K562 (cell line): ENCODE measurements at regions not wholly inside any gene's neighbourhood (a gene's known extent, or its start where the extent isn't known, plus 50 kb on each side); places are given as distances from the start of the nearest gene placed in this dataset.

Experiments used
- ARID2 ChIP-seq: fragments of 450-650 bp; IDR thresholded peaks from 2 replicates; pipeline ENCODE4 v1.6.1; 2017; ENCODE audit warnings: antibody characterized with exemption, mild to moderate bottlenecking
- ATF4 ChIP-seq: fragments of 450-650 bp; formaldehyde crosslinking; IDR thresholded peaks from 2 replicates; pipeline ENCODE4 v1.4.0; 2022; ENCODE audit warnings: mild to moderate bottlenecking, moderate library complexity
- ATF7 ChIP-seq: fragments of 450-650 bp; IDR thresholded peaks from 2 replicates; pipeline ENCODE4 v1.7.1; 2014; ENCODE audit warnings: mild to moderate bottlenecking, moderate library complexity
- BHLHE40 ChIP-seq: IDR thresholded peaks from 2 replicates; pipeline ENCODE4 v1.6.1; 2011; ENCODE audit warnings: low read length, improper control_type of control experiment
- DMBX1 ChIP-seq: fragments of 250-450 bp; sonication (Bioruptor Pico); IDR thresholded peaks from 2 replicates; pipeline ENCODE4 v1.8.0; 2022; ENCODE audit warnings: inconsistent platforms, mild to moderate bottlenecking, moderate library complexity, borderline replicate concordance
- DPF2 ChIP-seq: fragments of 450-650 bp; IDR thresholded peaks from 2 replicates; pipeline ENCODE4 v1.6.1; 2016
- EP300 ChIP-seq: IDR thresholded peaks from 2 replicates; pipeline ENCODE4 v1.6.1; 2012; ENCODE audit warnings: low read length, improper control_type of control experiment
- ESRRA ChIP-seq: fragments of 450-650 bp; IDR thresholded peaks from 2 replicates; pipeline ENCODE4 v1.6.1; 2014; ENCODE audit warnings: low read depth, mild to moderate bottlenecking, moderate library complexity, borderline replicate concordance
- GTF2E2 ChIP-seq: fragments of 200-800 bp; sonication (Bioruptor generic); IDR thresholded peaks from 2 replicates; pipeline ENCODE4 v1.6.1; 2016; ENCODE audit warnings: missing genetic modification characterization, missing compliant biosample characterization
- ILF3 ChIP-seq: fragments of 450-650 bp; IDR thresholded peaks from 2 replicates; pipeline ENCODE4 v1.6.1; 2018; ENCODE audit warnings: antibody characterized with exemption, mild to moderate bottlenecking, moderate library complexity, borderline replicate concordance
- JUNB ChIP-seq: fragments of 450-650 bp; formaldehyde crosslinking; conservative IDR thresholded peaks from 2 replicates; pipeline ENCODE4 v1.4.0; 2020; ENCODE audit warnings: mild to moderate bottlenecking
- MAZ ChIP-seq, 2 experiments: fragments of 450-650 bp in 1 of 2; sonication (generic) in 1 of 2; formaldehyde crosslinking; IDR thresholded peaks in 1 of 2; conservative IDR thresholded peaks in 1 of 2; 2 replicates each; pipeline versions ENCODE4 v1.4.0 to v1.5.0; 2020; ENCODE audit warnings: mild to moderate bottlenecking in 1 of 2, missing genetic modification reagents in 1 of 2
- MECOM ChIP-seq: fragments of 250-450 bp; sonication (Bioruptor Pico); IDR thresholded peaks from 2 replicates; pipeline ENCODE4 v1.8.0; 2022; ENCODE audit warnings: inconsistent platforms
- MTA3 ChIP-seq: fragments of 450-650 bp; formaldehyde crosslinking; IDR thresholded peaks from 2 replicates; pipeline ENCODE4 v1.6.1; 2017; ENCODE audit warnings: mild to moderate bottlenecking, borderline replicate concordance
- NBN ChIP-seq: fragments of 450-650 bp; IDR thresholded peaks from 2 replicates; pipeline ENCODE4 v1.6.1; 2016; ENCODE audit warnings: low read depth, mild to moderate bottlenecking
- PTBP1 ChIP-seq: fragments of 200-400 bp; formaldehyde crosslinking; IDR thresholded peaks from 2 replicates; pipeline ENCODE4 v1.6.1; 2017; ENCODE audit warnings: low read depth, low read length
- SMAD4 ChIP-seq: fragments of 250-450 bp; sonication (Bioruptor Pico); conservative IDR thresholded peaks from 2 replicates; pipeline ENCODE4 v1.8.0; 2021; ENCODE audit warnings: inconsistent platforms, mild to moderate bottlenecking, moderate library complexity
- TAL1 ChIP-seq: fragments of 450-650 bp; IDR thresholded peaks from 2 replicates; pipeline ENCODE4 v1.6.1; 2016; ENCODE audit warnings: mild to moderate bottlenecking
- TBL1XR1 ChIP-seq, 2 experiments: IDR thresholded peaks; 2 replicates each; pipeline ENCODE4 v1.6.1; 2012; ENCODE audit warnings: improper control_type of control experiment in 2 of 2, low read length in 2 of 2, mild to moderate bottlenecking in 1 of 2
- TFAP4 ChIP-seq: sonication (generic); formaldehyde crosslinking; IDR thresholded peaks from 2 replicates; pipeline ENCODE4 v1.8.0; 2022; ENCODE audit warnings: missing genetic modification reagents, mild to moderate bottlenecking, moderate library complexity, borderline replicate concordance
- TF ChIP-seq, protein P1 (sequence below): fragments of 250-450 bp; sonication (Bioruptor Pico); IDR thresholded peaks from 2 replicates; pipeline ENCODE4 v1.5.0; 2020; ENCODE audit warnings: mild to moderate bottlenecking, borderline replicate concordance
- TF ChIP-seq, protein P2 (sequence below): sonication (generic); formaldehyde crosslinking; IDR thresholded peaks from 2 replicates; pipeline ENCODE4 v1.8.0; 2022; ENCODE audit warnings: missing genetic modification reagents, mild to moderate bottlenecking, borderline replicate concordance
- TF ChIP-seq, protein P3 (sequence below): fragments of 250-450 bp; sonication (Bioruptor Pico); IDR thresholded peaks from 2 replicates; pipeline ENCODE4 v1.4.0; 2020; ENCODE audit warnings: mild to moderate bottlenecking

- TF ChIP-seq, protein P1, sequence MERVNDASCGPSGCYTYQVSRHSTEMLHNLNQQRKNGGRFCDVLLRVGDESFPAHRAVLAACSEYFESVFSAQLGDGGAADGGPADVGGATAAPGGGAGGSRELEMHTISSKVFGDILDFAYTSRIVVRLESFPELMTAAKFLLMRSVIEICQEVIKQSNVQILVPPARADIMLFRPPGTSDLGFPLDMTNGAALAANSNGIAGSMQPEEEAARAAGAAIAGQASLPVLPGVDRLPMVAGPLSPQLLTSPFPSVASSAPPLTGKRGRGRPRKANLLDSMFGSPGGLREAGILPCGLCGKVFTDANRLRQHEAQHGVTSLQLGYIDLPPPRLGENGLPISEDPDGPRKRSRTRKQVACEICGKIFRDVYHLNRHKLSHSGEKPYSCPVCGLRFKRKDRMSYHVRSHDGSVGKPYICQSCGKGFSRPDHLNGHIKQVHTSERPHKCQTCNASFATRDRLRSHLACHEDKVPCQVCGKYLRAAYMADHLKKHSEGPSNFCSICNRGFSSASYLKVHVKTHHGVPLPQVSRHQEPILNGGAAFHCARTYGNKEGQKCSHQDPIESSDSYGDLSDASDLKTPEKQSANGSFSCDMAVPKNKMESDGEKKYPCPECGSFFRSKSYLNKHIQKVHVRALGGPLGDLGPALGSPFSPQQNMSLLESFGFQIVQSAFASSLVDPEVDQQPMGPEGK (CRISPR knock-in tag): 0 out of 2 replicates have a peak, but pooled peaks have one; percentile 36
- 0 out of 2 replicates have a peak, but pooled peaks have one; percentile 4 for TF ChIP-seq ATF4 (CRISPR knock-in tag)
- no peak for TF ChIP-seq TFAP4
- TF ChIP-seq ARID2: no peak
- TF ChIP-seq PTBP1: no peak
- peak; percentile 31; the same call in 1 of the 2 replicates for TF ChIP-seq MTA3
- TF ChIP-seq NBN: no peak
- TF ChIP-seq, protein P2, sequence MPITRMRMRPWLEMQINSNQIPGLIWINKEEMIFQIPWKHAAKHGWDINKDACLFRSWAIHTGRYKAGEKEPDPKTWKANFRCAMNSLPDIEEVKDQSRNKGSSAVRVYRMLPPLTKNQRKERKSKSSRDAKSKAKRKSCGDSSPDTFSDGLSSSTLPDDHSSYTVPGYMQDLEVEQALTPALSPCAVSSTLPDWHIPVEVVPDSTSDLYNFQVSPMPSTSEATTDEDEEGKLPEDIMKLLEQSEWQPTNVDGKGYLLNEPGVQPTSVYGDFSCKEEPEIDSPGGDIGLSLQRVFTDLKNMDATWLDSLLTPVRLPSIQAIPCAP (CRISPR knock-in tag): no peak
- no peak for TF ChIP-seq ILF3
- TF ChIP-seq ATF7: peak; percentile 11
- 0 out of 2 replicates have a peak, but pooled peaks have one; percentile 42 for TF ChIP-seq BHLHE40
- TF ChIP-seq, protein P3, sequence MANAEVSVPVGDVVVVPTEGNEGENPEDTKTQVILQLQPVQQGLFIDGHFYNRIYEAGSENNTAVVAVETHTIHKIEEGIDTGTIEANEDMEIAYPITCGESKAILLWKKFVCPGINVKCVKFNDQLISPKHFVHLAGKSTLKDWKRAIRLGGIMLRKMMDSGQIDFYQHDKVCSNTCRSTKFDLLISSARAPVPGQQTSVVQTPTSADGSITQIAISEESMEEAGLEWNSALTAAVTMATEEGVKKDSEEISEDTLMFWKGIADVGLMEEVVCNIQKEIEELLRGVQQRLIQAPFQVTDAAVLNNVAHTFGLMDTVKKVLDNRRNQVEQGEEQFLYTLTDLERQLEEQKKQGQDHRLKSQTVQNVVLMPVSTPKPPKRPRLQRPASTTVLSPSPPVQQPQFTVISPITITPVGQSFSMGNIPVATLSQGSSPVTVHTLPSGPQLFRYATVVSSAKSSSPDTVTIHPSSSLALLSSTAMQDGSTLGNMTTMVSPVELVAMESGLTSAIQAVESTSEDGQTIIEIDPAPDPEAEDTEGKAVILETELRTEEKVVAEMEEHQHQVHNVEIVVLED (CRISPR knock-in tag): no peak
- TF ChIP-seq MECOM (CRISPR knock-in tag): peak; percentile 64; the same call in 1 of the 2 replicates
- peak; percentile 78 for TF ChIP-seq SMAD4 (CRISPR knock-in tag)
- peak; percentile 17; the same call in 1 of the 2 replicates for TF ChIP-seq ESRRA
- peak; percentile 54 to 74; a peak in 2 of 4 replicates for TF ChIP-seq MAZ (CRISPR knock-in tag; conservative IDR thresholded peaks at IDR 0.05 in 1 of 2, IDR thresholded peaks at IDR 0.05 in 1 of 2)
- no peak for TF ChIP-seq JUNB (CRISPR knock-in tag)
- TF ChIP-seq EP300: peak; percentile 92
- TF ChIP-seq DMBX1: peak; percentile 86
- TF ChIP-seq TAL1: peak; percentile 66
- TF ChIP-seq DPF2: peak; percentile 60
- peak in 1 of 2 experiments; percentile 72; a peak in 2 of 4 replicates for TF ChIP-seq TBL1XR1 (IDR thresholded peaks at IDR 0.05; ENCODE audit: low read length in 2 of 2)
- TF ChIP-seq GTF2E2 (tag): peak; percentile 86
These were observed 64.9 kb upstream of the GNG12 start (continued) for GRCh38 chr1:67898033-67898726.
